ENCODE measurements at regions not wholly inside any gene's neighbourhood (a gene's known extent, or its start where the extent isn't known, plus 50 kb on each side); places are given as distances from the start of the nearest gene placed in this dataset.

DNA sequence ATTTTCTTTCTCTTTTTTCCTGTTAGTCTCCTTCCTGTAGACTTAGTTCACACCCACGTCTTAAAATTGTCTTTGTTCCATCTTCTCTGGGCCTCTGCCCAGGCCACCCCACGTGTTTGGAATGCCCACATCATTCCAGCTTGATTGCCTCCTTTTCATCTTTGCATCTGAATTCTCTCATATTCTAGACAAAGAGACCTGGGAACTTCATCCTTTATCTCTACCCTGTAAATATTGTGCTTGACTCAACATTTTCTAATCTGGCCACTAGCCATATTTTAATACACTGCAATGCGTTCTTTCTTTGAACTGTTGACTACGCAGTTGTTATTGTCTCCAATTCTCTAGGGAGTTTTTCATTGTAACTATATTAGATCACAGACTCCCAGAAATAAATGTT, 187.5 kb upstream of the NRXN1 start:
- no peak overlapping the region for H3K4me2 ChIP-seq (ENCODE audit: low read depth, low read length, poor library complexity, severe bottlenecking)
- no peaks in the 10 kb centered on the region for H3K27me3 ChIP-seq (ENCODE audit: low read length)
- no peak overlapping the region for H2AFZ ChIP-seq (ENCODE audit: low read depth, low read length, severe bottlenecking)
- no peaks in the 10 kb centered on the region for H3K9me3 ChIP-seq (ENCODE audit: insufficient read depth, low read length)
- H3K27ac ChIP-seq (ENCODE audit: low read depth, low read length) = no peak overlapping the region
- no peak overlapping the region for H3K4me3 ChIP-seq (ENCODE audit: insufficient read depth, low read length, poor library complexity, severe bottlenecking)
- H3K79me2 ChIP-seq (ENCODE audit: insufficient read depth, low read length) = no peaks in the 10 kb centered on the region
- H3F3A ChIP-seq (ENCODE audit: insufficient read depth) = no peaks in the 10 kb centered on the region
- no peaks in the 10 kb centered on the region for H3K36me3 ChIP-seq (ENCODE audit: low read length)
- H4K20me1 ChIP-seq (ENCODE audit: low read depth, low read length) = no peaks in the 10 kb centered on the region
- TF ChIP-seq EZH2phosphoT487 (conservative IDR thresholded peaks at IDR 0.05; ENCODE audit: low read length) = no peak
- TF ChIP-seq, protein P1, sequence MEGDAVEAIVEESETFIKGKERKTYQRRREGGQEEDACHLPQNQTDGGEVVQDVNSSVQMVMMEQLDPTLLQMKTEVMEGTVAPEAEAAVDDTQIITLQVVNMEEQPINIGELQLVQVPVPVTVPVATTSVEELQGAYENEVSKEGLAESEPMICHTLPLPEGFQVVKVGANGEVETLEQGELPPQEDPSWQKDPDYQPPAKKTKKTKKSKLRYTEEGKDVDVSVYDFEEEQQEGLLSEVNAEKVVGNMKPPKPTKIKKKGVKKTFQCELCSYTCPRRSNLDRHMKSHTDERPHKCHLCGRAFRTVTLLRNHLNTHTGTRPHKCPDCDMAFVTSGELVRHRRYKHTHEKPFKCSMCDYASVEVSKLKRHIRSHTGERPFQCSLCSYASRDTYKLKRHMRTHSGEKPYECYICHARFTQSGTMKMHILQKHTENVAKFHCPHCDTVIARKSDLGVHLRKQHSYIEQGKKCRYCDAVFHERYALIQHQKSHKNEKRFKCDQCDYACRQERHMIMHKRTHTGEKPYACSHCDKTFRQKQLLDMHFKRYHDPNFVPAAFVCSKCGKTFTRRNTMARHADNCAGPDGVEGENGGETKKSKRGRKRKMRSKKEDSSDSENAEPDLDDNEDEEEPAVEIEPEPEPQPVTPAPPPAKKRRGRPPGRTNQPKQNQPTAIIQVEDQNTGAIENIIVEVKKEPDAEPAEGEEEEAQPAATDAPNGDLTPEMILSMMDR (IDR thresholded peaks at IDR 0.05; ENCODE audit: insufficient read depth, low read length, poor library complexity, severe bottlenecking) = no peak
- H3K9ac ChIP-seq (ENCODE audit: low read length) = no peak overlapping the region
- no peaks in the 10 kb centered on the region for H3K9me2 ChIP-seq (replicated peaks; ENCODE audit: insufficient read depth, low read length)

DNA sequence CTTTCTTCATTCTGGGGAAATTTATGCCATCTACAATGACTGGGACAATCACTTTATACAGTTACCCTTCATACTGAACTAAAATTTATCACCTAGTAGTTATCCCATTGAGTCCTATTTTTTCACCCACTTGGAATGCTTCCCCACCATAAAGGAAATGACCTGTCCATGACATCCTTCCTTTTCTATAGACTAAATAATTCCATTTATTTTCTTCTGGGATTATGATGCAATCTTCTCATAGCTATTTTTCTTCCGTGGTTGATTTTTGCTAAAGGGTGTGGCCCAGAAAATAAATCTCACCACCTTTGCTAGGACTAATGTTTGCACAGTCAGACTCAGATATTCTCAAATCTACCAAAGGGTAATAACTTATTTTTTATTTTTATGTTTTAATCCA, 186.1 kb upstream of the NRXN1 start:
- Histone ChIP-seq H3K4me2 (ENCODE audit: low read depth, low read length, poor library complexity, severe bottlenecking) (no peak overlapping the region), H3K27ac (ENCODE audit: low read depth, low read length) (no peak overlapping the region), H3K36me3 (ENCODE audit: low read length) (no peaks in the 10 kb centered on the region), H3K79me2 (ENCODE audit: insufficient read depth, low read length) (no peaks in the 10 kb centered on the region), H3K4me3 (ENCODE audit: insufficient read depth, low read length, poor library complexity, severe bottlenecking) (no peak overlapping the region), H3K9ac (ENCODE audit: low read length) (no peak overlapping the region), H3K9me2 (replicated peaks; ENCODE audit: insufficient read depth, low read length) (no peaks in the 10 kb centered on the region), H3K9me3 (ENCODE audit: insufficient read depth, low read length) (no peaks in the 10 kb centered on the region), H3K27me3 (ENCODE audit: low read length) (no peaks in the 10 kb centered on the region), H4K20me1 (ENCODE audit: low read depth, low read length) (no peaks in the 10 kb centered on the region), H2AFZ (ENCODE audit: low read depth, low read length, severe bottlenecking) (no peak overlapping the region), H3F3A (ENCODE audit: insufficient read depth) (no peaks in the 10 kb centered on the region)
- TF ChIP-seq, protein P1 (IDR thresholded peaks at IDR 0.05; ENCODE audit: insufficient read depth, low read length, poor library complexity, severe bottlenecking) = no peak
- TF ChIP-seq EZH2phosphoT487 (conservative IDR thresholded peaks at IDR 0.05; ENCODE audit: low read length) = no peak

DNA sequence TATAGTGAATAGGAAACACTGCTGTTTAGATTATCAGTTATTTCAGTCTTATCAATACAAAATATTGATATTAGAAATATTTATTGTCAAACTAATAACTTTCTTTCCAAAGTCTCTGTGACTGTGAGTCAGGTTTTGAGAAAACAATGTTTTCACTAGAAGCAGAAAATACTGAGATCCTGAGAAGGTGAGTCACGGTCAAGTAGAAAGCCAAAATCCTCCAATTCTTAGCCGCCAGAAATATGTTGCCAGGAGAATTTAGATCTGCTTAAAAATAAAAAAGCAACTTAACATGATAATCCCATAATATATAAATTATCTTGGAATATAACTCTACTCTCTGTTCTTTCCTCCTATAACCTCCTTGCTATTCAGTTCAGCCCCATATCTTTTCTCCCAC, 181.9 kb upstream of the NRXN1 start:
- Histone ChIP-seq H3K9ac (ENCODE audit: low read length) (no peak overlapping the region), H3K4me3 (ENCODE audit: insufficient read depth, low read length, poor library complexity, severe bottlenecking) (no peak overlapping the region), H3F3A (ENCODE audit: insufficient read depth) (no peaks in the 10 kb centered on the region), H4K20me1 (ENCODE audit: low read depth, low read length) (no peaks in the 10 kb centered on the region), H3K79me2 (ENCODE audit: insufficient read depth, low read length) (no peaks in the 10 kb centered on the region), H3K36me3 (ENCODE audit: low read length) (no peaks in the 10 kb centered on the region), H3K27ac (ENCODE audit: low read depth, low read length) (no peak overlapping the region), H3K9me3 (ENCODE audit: insufficient read depth, low read length) (no peaks in the 10 kb centered on the region), H3K4me2 (ENCODE audit: low read depth, low read length, poor library complexity, severe bottlenecking) (no peak overlapping the region), H3K27me3 (ENCODE audit: low read length) (no peaks in the 10 kb centered on the region), H2AFZ (ENCODE audit: low read depth, low read length, severe bottlenecking) (no peak overlapping the region), H3K9me2 (replicated peaks; ENCODE audit: insufficient read depth, low read length) (no peaks in the 10 kb centered on the region)
- TF ChIP-seq EZH2phosphoT487 (conservative IDR thresholded peaks at IDR 0.05; ENCODE audit: low read length) = no peak
- TF ChIP-seq, protein P1 (IDR thresholded peaks at IDR 0.05; ENCODE audit: insufficient read depth, low read length, poor library complexity, severe bottlenecking) = no peak

DNA sequence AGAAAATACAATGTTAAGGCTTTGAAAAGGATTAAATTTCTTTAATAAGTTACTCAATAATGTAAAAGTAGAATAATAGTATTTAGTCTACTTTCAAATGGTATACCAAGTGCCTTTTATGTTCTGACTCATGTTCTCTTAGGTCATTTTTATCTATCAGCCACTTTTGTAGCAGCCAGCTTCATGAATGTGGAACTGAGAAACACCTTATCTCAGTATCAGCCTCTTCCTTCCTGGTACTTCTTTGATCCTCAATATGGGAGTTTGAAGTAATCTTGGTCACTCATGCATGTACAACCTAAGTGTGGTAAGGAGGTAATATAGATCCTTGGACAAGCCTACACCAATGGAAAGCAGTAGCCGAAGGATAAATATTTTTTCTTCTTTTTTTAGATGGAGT, 180.4 kb upstream of the NRXN1 start:
- Histone ChIP-seq H3K4me2 (ENCODE audit: low read depth, low read length, poor library complexity, severe bottlenecking) (no peak overlapping the region), H2AFZ (ENCODE audit: low read depth, low read length, severe bottlenecking) (no peak overlapping the region), H3K4me3 (ENCODE audit: insufficient read depth, low read length, poor library complexity, severe bottlenecking) (no peak overlapping the region), H3K36me3 (ENCODE audit: low read length) (no peaks in the 10 kb centered on the region), H3K9me3 (ENCODE audit: insufficient read depth, low read length) (no peaks in the 10 kb centered on the region), H3K9ac (ENCODE audit: low read length) (no peak overlapping the region), H3K27me3 (ENCODE audit: low read length) (no peaks in the 10 kb centered on the region), H4K20me1 (ENCODE audit: low read depth, low read length) (no peaks in the 10 kb centered on the region), H3K9me2 (replicated peaks; ENCODE audit: insufficient read depth, low read length) (no peaks in the 10 kb centered on the region), H3K79me2 (ENCODE audit: insufficient read depth, low read length) (no peaks in the 10 kb centered on the region), H3F3A (ENCODE audit: insufficient read depth) (no peaks in the 10 kb centered on the region), H3K27ac (ENCODE audit: low read depth, low read length) (no peak overlapping the region)
- TF ChIP-seq, protein P1 (IDR thresholded peaks at IDR 0.05; ENCODE audit: insufficient read depth, low read length, poor library complexity, severe bottlenecking) = no peak
- no peak for TF ChIP-seq EZH2phosphoT487 (conservative IDR thresholded peaks at IDR 0.05; ENCODE audit: low read length)

Measured in SU-DHL-6 (cell line).